H9 (cell line): ENCODE measurements at regions not wholly inside any gene's neighbourhood (a gene's known extent, or its start where the extent isn't known, plus 50 kb on each side); places are given as distances from the start of the nearest gene placed in this dataset.

ENCODE experiments used
- DNase-seq: peaks from one replicate; pipeline ENCODE4 v3.0.0-alpha.2; 2017
- H2AFZ ChIP-seq: one replicate; pipeline ENCODE4 v1.6.1; 2013; ENCODE audit warnings: mild to moderate bottlenecking, low read length, control low read depth, moderate library complexity
- H2AK5ac ChIP-seq: 2 replicates; pipeline ENCODE4 v1.6.1; 2013; ENCODE audit warnings: low read length, control low read depth, mixed read lengths; ENCODE audit not compliant: insufficient read length
- H2BK120ac ChIP-seq: one replicate; pipeline ENCODE4 v1.6.1; 2013; ENCODE audit warnings: low read depth, mild to moderate bottlenecking, low read length, control low read depth, inconsistent platforms; ENCODE audit not compliant: poor library complexity, severe bottlenecking
- H2BK12ac ChIP-seq: 2 replicates; pipeline ENCODE4 v1.6.1; 2013; ENCODE audit warnings: low read length, control low read depth, mixed read lengths, low read depth; ENCODE audit not compliant: insufficient read length
- H2BK15ac ChIP-seq: 2 replicates; pipeline ENCODE4 v1.6.1; 2013; ENCODE audit warnings: low read depth, low read length, control low read depth
- H2BK20ac ChIP-seq: one replicate; pipeline ENCODE4 v1.6.1; 2013; ENCODE audit warnings: low read depth, mild to moderate bottlenecking, low read length, control low read depth, inconsistent platforms; ENCODE audit not compliant: poor library complexity, severe bottlenecking
- H2BK5ac ChIP-seq: 2 replicates; pipeline ENCODE4 v1.6.1; 2013; ENCODE audit warnings: low read length, control low read depth, mixed read lengths; ENCODE audit not compliant: insufficient read length
- H3K14ac ChIP-seq: 2 replicates; pipeline ENCODE4 v1.6.1; 2013; ENCODE audit warnings: low read length, control low read depth; ENCODE audit not compliant: insufficient read depth
- H3K18ac ChIP-seq: 2 replicates; pipeline ENCODE4 v1.6.1; 2013; ENCODE audit warnings: low read depth, mild to moderate bottlenecking, mixed read lengths, low read length, control low read depth; ENCODE audit not compliant: insufficient read length
- H3K23ac ChIP-seq: 2 replicates; pipeline ENCODE4 v1.6.1; 2013; ENCODE audit warnings: low read length, control low read depth, mixed read lengths, low read depth; ENCODE audit not compliant: insufficient read length
- H3K23me2 ChIP-seq: 2 replicates; pipeline ENCODE4 v1.6.1; 2013; ENCODE audit warnings: low read depth, mild to moderate bottlenecking, mixed read lengths, low read length, control low read depth; ENCODE audit not compliant: insufficient read length, poor library complexity, severe bottlenecking
- H3K27ac ChIP-seq: 2 replicates; pipeline ENCODE4 v1.5.1; 2013; ENCODE audit warnings: low read length, control low read depth, mixed read lengths, low read depth; ENCODE audit not compliant: insufficient read length
- H3K27me3 ChIP-seq: 2 replicates; pipeline ENCODE4 v1.6.1; 2013; ENCODE audit warnings: low read length, control low read depth, inconsistent platforms; ENCODE audit not compliant: insufficient read depth
- H3K4ac ChIP-seq: 2 replicates; pipeline ENCODE4 v1.6.1; 2013; ENCODE audit warnings: low read depth, mild to moderate bottlenecking, control low read depth, inconsistent platforms, low read length, moderate library complexity
- H3K4me1 ChIP-seq: 2 replicates; pipeline ENCODE4 v1.6.1; 2013; ENCODE audit warnings: low read length, control low read depth, inconsistent platforms; ENCODE audit not compliant: insufficient read depth
- H3K4me2 ChIP-seq: 2 replicates; pipeline ENCODE4 v1.6.1; 2013; ENCODE audit warnings: low read length, control low read depth, mixed read lengths; ENCODE audit not compliant: insufficient read length, insufficient read depth
- H3K56ac ChIP-seq: 2 replicates; pipeline ENCODE4 v1.6.1; 2013; ENCODE audit warnings: low read depth, mild to moderate bottlenecking, mixed read lengths, low read length, control low read depth; ENCODE audit not compliant: insufficient read length
- H3K79me1 ChIP-seq: 2 replicates; pipeline ENCODE4 v1.6.1; 2013; ENCODE audit warnings: low read depth, mild to moderate bottlenecking, moderate library complexity, low read length, control low read depth, inconsistent platforms; ENCODE audit not compliant: insufficient read depth, poor library complexity, severe bottlenecking
- H3K79me2 ChIP-seq: 2 replicates; pipeline ENCODE4 v1.6.1; 2013; ENCODE audit warnings: low read length, control low read depth, inconsistent platforms; ENCODE audit not compliant: insufficient read depth
- H3K9ac ChIP-seq: 2 replicates; pipeline ENCODE4 v1.6.1; 2013; ENCODE audit warnings: low read length, control low read depth, mixed read lengths; ENCODE audit not compliant: insufficient read length; ENCODE audit errors: extremely low read depth
- H3K9me3 ChIP-seq: one replicate; pipeline ENCODE4 v1.6.1; 2013; ENCODE audit warnings: low read depth, low read length, inconsistent platforms; ENCODE audit not compliant: control insufficient read depth
- H3T11ph ChIP-seq: one replicate; pipeline ENCODE4 v1.6.1; 2013; ENCODE audit warnings: mild to moderate bottlenecking, low read length, control low read depth, inconsistent platforms
- H4K20me1 ChIP-seq: one replicate; pipeline ENCODE4 v1.6.1; 2013; ENCODE audit not compliant: control insufficient read depth, insufficient read length, insufficient read depth
- H4K5ac ChIP-seq: 2 replicates; pipeline ENCODE4 v1.6.1; 2013; ENCODE audit warnings: low read depth, mild to moderate bottlenecking, mixed read lengths, low read length, control low read depth; ENCODE audit not compliant: insufficient read length
- H4K8ac ChIP-seq: replicated peaks from 2 replicates; pipeline ENCODE4 v1.6.1; 2013; ENCODE audit warnings: low read length, control low read depth, mixed read lengths, low read depth; ENCODE audit not compliant: insufficient read length
- H4K91ac ChIP-seq: 2 replicates; pipeline ENCODE4 v1.6.1; 2013; ENCODE audit warnings: low read depth, mild to moderate bottlenecking, moderate library complexity, mixed read lengths, low read length, control low read depth; ENCODE audit not compliant: insufficient read length
- H3K27ac Mint-ChIP-seq, 3 experiments: 2 replicates in 2 of 3; 3 replicates in 1 of 3; pipeline ENCODE4 v1.8.0; 2020 to 2021; ENCODE audit warnings: mixed read lengths in 3 of 3, mild to moderate bottlenecking in 1 of 3, moderate library complexity in 1 of 3
- H3K27me3 Mint-ChIP-seq: 2 replicates; pipeline ENCODE4 v1.8.0; 2021; ENCODE audit warnings: low read depth, mild to moderate bottlenecking, moderate library complexity, mixed read lengths
- H3K36me3 Mint-ChIP-seq, 3 experiments: 2 replicates in 2 of 3; 3 replicates in 1 of 3; pipeline ENCODE4 v1.8.0; 2020 to 2021; ENCODE audit warnings: low read depth in 3 of 3, mixed read lengths in 3 of 3; ENCODE audit not compliant: insufficient read depth in 1 of 3
- H3K4me1 Mint-ChIP-seq, 2 experiments: 2 replicates each; pipeline ENCODE4 v1.8.0; 2020; ENCODE audit warnings: mixed read lengths in 2 of 2
- H3K4me3 Mint-ChIP-seq, 2 experiments: 2 replicates in 1 of 2; 3 replicates in 1 of 2; pipeline ENCODE4 v1.8.0; 2020 to 2021; ENCODE audit warnings: mild to moderate bottlenecking in 2 of 2, mixed read lengths in 2 of 2, moderate library complexity in 1 of 2
- H3K9me3 Mint-ChIP-seq, 2 experiments: 2 replicates in 1 of 2; 3 replicates in 1 of 2; pipeline ENCODE4 v1.8.0; 2020; ENCODE audit warnings: mild to moderate bottlenecking in 2 of 2, mixed read lengths in 2 of 2, moderate library complexity in 1 of 2
- WGBS: extraction: QIAGEN DNeasy Blood & Tissue Kit; methylation state at CpG from one replicate; pipeline ENCODE4 v1.1.7; 2013; ENCODE audit warnings: missing lambda C conversion rate, low lambda C conversion rate, mixed read lengths; ENCODE audit not compliant: insufficient read length; ENCODE audit errors: extremely low coverage; 5-methylcytosine and 5-hydroxymethylcytosine counted together
- TF ChIP-seq, protein P1 (sequence below): fragments of 200-600 bp; sonication (generic); conservative IDR thresholded peaks from 3 replicates; pipeline ENCODE4 v1.8.0; 2021; ENCODE audit warnings: antibody characterized with exemption, mild to moderate bottlenecking

DNA sequence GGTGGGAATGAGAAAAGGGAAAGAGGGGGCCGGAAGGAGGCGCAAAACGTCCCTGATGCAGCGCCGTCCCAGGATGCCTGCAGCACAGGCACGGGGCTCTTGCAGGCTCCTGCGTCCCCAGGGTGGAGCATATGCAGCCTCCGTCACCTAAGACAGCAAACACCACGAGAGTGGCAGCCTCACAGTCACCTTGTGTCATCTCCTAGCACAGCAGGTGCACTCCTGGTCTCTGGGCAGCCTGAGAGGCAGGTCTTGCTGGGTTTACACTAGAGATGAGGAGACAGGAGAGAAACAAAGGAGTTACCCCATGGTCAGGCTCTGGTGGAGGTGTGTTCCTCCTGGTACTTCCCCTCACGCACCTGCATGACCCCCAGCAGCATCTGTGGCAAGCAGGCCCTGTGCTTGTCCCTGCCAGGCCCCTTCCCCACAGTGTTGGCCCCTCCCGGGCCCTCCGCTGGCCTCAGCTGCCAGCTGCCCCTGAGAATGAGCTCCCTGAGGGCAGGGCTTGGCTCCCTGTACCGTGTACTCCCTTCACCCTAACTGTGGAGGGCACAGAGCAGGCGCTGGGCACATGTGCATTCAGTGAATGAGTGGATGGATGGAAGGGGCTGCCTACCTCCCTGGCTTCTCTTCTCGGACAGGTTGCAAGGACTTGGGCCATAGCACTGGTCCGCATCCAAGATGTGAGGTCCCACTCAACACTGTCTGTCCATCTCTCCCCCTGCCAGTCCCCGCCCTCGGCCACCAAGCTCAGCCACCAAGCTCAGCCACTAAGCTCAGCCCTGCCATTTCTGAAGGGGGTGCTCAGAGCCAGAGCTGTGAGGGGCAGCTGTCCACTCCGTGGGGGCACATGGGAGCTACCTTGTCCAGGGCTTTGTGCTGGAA lies 988.6 kb downstream of the BRD1 start:
- peaks cover 0 to 2% (median 0%) of the 10 kb centered on the region in 3 experiments; a peak in 1 of 7 replicates for H3K36me3 Mint-ChIP-seq
- TF ChIP-seq, protein P1, sequence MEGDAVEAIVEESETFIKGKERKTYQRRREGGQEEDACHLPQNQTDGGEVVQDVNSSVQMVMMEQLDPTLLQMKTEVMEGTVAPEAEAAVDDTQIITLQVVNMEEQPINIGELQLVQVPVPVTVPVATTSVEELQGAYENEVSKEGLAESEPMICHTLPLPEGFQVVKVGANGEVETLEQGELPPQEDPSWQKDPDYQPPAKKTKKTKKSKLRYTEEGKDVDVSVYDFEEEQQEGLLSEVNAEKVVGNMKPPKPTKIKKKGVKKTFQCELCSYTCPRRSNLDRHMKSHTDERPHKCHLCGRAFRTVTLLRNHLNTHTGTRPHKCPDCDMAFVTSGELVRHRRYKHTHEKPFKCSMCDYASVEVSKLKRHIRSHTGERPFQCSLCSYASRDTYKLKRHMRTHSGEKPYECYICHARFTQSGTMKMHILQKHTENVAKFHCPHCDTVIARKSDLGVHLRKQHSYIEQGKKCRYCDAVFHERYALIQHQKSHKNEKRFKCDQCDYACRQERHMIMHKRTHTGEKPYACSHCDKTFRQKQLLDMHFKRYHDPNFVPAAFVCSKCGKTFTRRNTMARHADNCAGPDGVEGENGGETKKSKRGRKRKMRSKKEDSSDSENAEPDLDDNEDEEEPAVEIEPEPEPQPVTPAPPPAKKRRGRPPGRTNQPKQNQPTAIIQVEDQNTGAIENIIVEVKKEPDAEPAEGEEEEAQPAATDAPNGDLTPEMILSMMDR, result no peak
- H2BK120ac ChIP-seq, result no peak overlapping the region

More for the DNA sequence above, 988.6 kb downstream of the BRD1 start:
- H3T11ph ChIP-seq, result no peak overlapping the region
- H3K23me2 ChIP-seq, result no peaks in the 10 kb centered on the region
- no peak overlapping the region for H4K5ac ChIP-seq
- no peak overlapping the region for H2AFZ ChIP-seq
- DNase-seq, result no peak
- no peak overlapping the region for H2BK12ac ChIP-seq
- Mint-ChIP-seq H3K4me3 (no peak overlapping the region), H3K27me3 (peaks cover 6% of the 10 kb centered on the region; the same call in 1 of the 2 replicates), H3K9me3 (peaks cover 4 to 5% of the 10 kb centered on the region in 2 experiments; a peak in 3 of 5 replicates), H3K27ac (peak overlapping the region in 1 of 3 experiments; percentile 70; a peak in 1 of 7 replicates), H3K4me1 (peaks cover 1 to 8% of the 10 kb centered on the region in 2 experiments)
- no peaks in the 10 kb centered on the region for H3K4me1 ChIP-seq
- WGBS, result no CpG with 5 or more reads among the region's 19 CpGs
- no peak overlapping the region for H3K23ac ChIP-seq
- H3K9me3 ChIP-seq, result no peaks in the 10 kb centered on the region
- no peak overlapping the region for H2BK5ac ChIP-seq
- no peak overlapping the region for H2BK20ac ChIP-seq
- peak overlapping the region; percentile 17 for H4K91ac ChIP-seq
- no peak overlapping the region; the same call in 1 of the 2 replicates for H3K14ac ChIP-seq
- no peaks in the 10 kb centered on the region for H3K79me2 ChIP-seq
- no peak overlapping the region for H3K56ac ChIP-seq
- H2AK5ac ChIP-seq, result no peak overlapping the region
- no peaks in the 10 kb centered on the region for H4K20me1 ChIP-seq
- no peak overlapping the region for H3K27ac ChIP-seq
- no peak overlapping the region for H3K4me2 ChIP-seq
- H3K27me3 ChIP-seq, result no peaks in the 10 kb centered on the region
- H3K79me1 ChIP-seq, result no peaks in the 10 kb centered on the region
- H3K4ac ChIP-seq, result no peak overlapping the region
- H3K18ac ChIP-seq, result no peak overlapping the region
- no peak overlapping the region for H3K9ac ChIP-seq
- no peak overlapping the region for H4K8ac ChIP-seq
- no peak overlapping the region for H2BK15ac ChIP-seq
